OCI-LY1 (cell line): ENCODE measurements at regions not wholly inside any gene's neighbourhood (a gene's known extent, or its start where the extent isn't known, plus 50 kb on each side); places are given as distances from the start of the nearest gene placed in this dataset.
"Not testable (repeated sequence)": the region's sequence is repeated elsewhere in the genome, so short reads cannot be mapped to it uniquely, and the experiment has no call there.

Source experiments
- H2AFZ ChIP-seq: fragments of 200-600 bp; sonication (generic), shearing (Covaris generic); 2 replicates; pipeline ENCODE4 v1.6.0; 2014; ENCODE audit warnings: antibody characterized with exemption, mild to moderate bottlenecking, low read length
- H3F3A ChIP-seq: fragments of 200-600 bp; sonication (generic), shearing (Covaris generic); 2 replicates; pipeline ENCODE4 v1.6.0; 2014; ENCODE audit warnings: mild to moderate bottlenecking, antibody characterized with exemption, low read length, moderate library complexity; ENCODE audit not compliant: insufficient read depth
- H3K27ac ChIP-seq: fragments of 200-600 bp; sonication (generic); 2 replicates; pipeline ENCODE4 v1.5.1; 2014; ENCODE audit warnings: low read length, mixed run types, mild to moderate bottlenecking, low read depth; ENCODE audit not compliant: poor library complexity, severe bottlenecking
- H3K27me3 ChIP-seq: fragments of 200-600 bp; sonication (generic); 2 replicates; pipeline ENCODE4 v1.6.0; 2014; ENCODE audit warnings: antibody characterized with exemption, mild to moderate bottlenecking, low read length, moderate library complexity; ENCODE audit not compliant: insufficient read depth
- H3K36me3 ChIP-seq: fragments of 200-600 bp; sonication (generic); 2 replicates; pipeline ENCODE4 v1.6.1; 2014; ENCODE audit warnings: mild to moderate bottlenecking, antibody characterized with exemption, low read length, moderate library complexity, mixed read lengths; ENCODE audit not compliant: insufficient read depth
- H3K4me1 ChIP-seq: fragments of 200-600 bp; sonication (generic); 2 replicates; pipeline ENCODE4 v1.5.1; 2014; ENCODE audit warnings: mild to moderate bottlenecking, low read length, moderate library complexity; ENCODE audit not compliant: insufficient read depth, severe bottlenecking
- H3K4me2 ChIP-seq: fragments of 200-600 bp; sonication (generic), shearing (Covaris generic); 2 replicates; pipeline ENCODE4 v1.6.1; 2014; ENCODE audit warnings: low read length
- H3K4me3 ChIP-seq: fragments of 200-600 bp; sonication (generic); 2 replicates; pipeline ENCODE4 v1.5.1; 2014; ENCODE audit warnings: low read length, low read depth, mild to moderate bottlenecking, mixed read lengths; ENCODE audit not compliant: poor library complexity, severe bottlenecking
- H3K79me2 ChIP-seq: fragments of 200-600 bp; shearing (Covaris generic); 2 replicates; pipeline ENCODE4 v1.6.1; 2016; ENCODE audit warnings: mixed run types, low read length, mixed read lengths; ENCODE audit not compliant: insufficient read depth
- H3K9ac ChIP-seq: fragments of 200-600 bp; sonication (generic), shearing (Covaris generic); 2 replicates; pipeline ENCODE4 v1.6.1; 2014; ENCODE audit warnings: mild to moderate bottlenecking, low read length, mixed read lengths
- H3K9me2 ChIP-seq: fragments of 200-600 bp; sonication (generic), shearing (Covaris generic); 2 replicates; pipeline ENCODE4 v1.6.1; 2014; ENCODE audit warnings: low read depth, mild to moderate bottlenecking, low read length, mixed read lengths
- H3K9me3 ChIP-seq: fragments of 200-600 bp; shearing (Covaris generic); 2 replicates; pipeline ENCODE4 v1.6.1; 2014; ENCODE audit warnings: low read length, mixed read lengths
- H4K20me1 ChIP-seq: fragments of 200-600 bp; sonication (generic), shearing (Covaris generic); 2 replicates; pipeline ENCODE4 v1.6.0; 2016; ENCODE audit warnings: mild to moderate bottlenecking, low read length; ENCODE audit not compliant: insufficient read depth
- CTCF ChIP-seq: fragments of 200-600 bp; sonication (generic), shearing (Covaris generic); IDR thresholded peaks from 2 replicates; pipeline ENCODE4 v1.5.1; 2017; ENCODE audit warnings: mild to moderate bottlenecking, antibody characterized with exemption, low read length, moderate library complexity, mixed read lengths
- EZH2 ChIP-seq: fragments of 200-600 bp; sonication (generic), shearing (Covaris generic); IDR thresholded peaks from 2 replicates; pipeline ENCODE4 v1.8.0; 2017; ENCODE audit warnings: borderline replicate concordance, mixed run types, mild to moderate bottlenecking, antibody characterized with exemption, low read length, moderate library complexity, mixed read lengths

- no peaks in the 10 kb centered on the region for H3K27me3 ChIP-seq
- H3K36me3 ChIP-seq = peaks cover 31% of the 10 kb centered on the region
- H3K9ac ChIP-seq = peak overlapping the region; percentile 98
- no peaks in the 10 kb centered on the region for H3K9me3 ChIP-seq
- no peaks in the 10 kb centered on the region for H4K20me1 ChIP-seq
- H3K4me1 ChIP-seq = peaks cover 11% of the 10 kb centered on the region
- peak overlapping the region; percentile 60 for H3K27ac ChIP-seq
- H3F3A ChIP-seq = no peaks in the 10 kb centered on the region
- peak overlapping the region; percentile 74 for H3K4me2 ChIP-seq
- H3K9me2 ChIP-seq = no peaks in the 10 kb centered on the region
- TF ChIP-seq CTCF (no peak), EZH2 (no peak)
- H3K4me3 ChIP-seq = peak overlapping the region; percentile 98
- H3K79me2 ChIP-seq = peaks cover 34% of the 10 kb centered on the region
- no peak overlapping the region for H2AFZ ChIP-seq
Observed at GRCh38 chrX:73944563-73944908, 92.0 kb upstream of the XIST start.

- Histone ChIP-seq H2AFZ (peak overlapping the region; percentile 99), H3K9me3 (no peaks in the 10 kb centered on the region), H3K27me3 (no peaks in the 10 kb centered on the region), H4K20me1 (no peaks in the 10 kb centered on the region), H3K4me2 (peak overlapping the region; percentile 76), H3K9me2 (no peaks in the 10 kb centered on the region), H3K36me3 (peaks cover 25% of the 10 kb centered on the region), H3K4me3 (peak overlapping the region; percentile 98), H3K4me1 (peaks cover 11% of the 10 kb centered on the region), H3K27ac (peak overlapping the region; percentile 60), H3F3A (no peaks in the 10 kb centered on the region), H3K9ac (peak overlapping the region; percentile 98), H3K79me2 (peaks cover 29% of the 10 kb centered on the region)
- TF ChIP-seq EZH2 = no peak
- no peak for TF ChIP-seq CTCF
Observed at GRCh38 chrX:73943693-73944562, 91.4 kb upstream of the XIST start.

GRCh38 chrX:73940893-73941470 is 88.5 kb upstream of the XIST start:
- Histone ChIP-seq H3K79me2 (peaks cover 15% of the 10 kb centered on the region), H3F3A (no peaks in the 10 kb centered on the region), H3K27me3 (no peaks in the 10 kb centered on the region), H3K4me3 (no peak overlapping the region), H3K4me2 (no peak overlapping the region), H4K20me1 (no peaks in the 10 kb centered on the region), H2AFZ (no peak overlapping the region), H3K9me2 (no peaks in the 10 kb centered on the region), H3K4me1 (peaks cover 11% of the 10 kb centered on the region), H3K9ac (no peak overlapping the region), H3K27ac (no peak overlapping the region), H3K36me3 (peaks cover 7% of the 10 kb centered on the region; the same call in 1 of the 2 replicates), H3K9me3 (no peaks in the 10 kb centered on the region)
- TF ChIP-seq EZH2 (no peak), CTCF (no peak)

- H3K4me2 ChIP-seq, H3K27me3 ChIP-seq, H3K27ac ChIP-seq, H3K9me3 ChIP-seq, H3F3A ChIP-seq, H3K4me3 ChIP-seq, H3K4me1 ChIP-seq, H3K9me2 ChIP-seq, H3K36me3 ChIP-seq, H3K79me2 ChIP-seq, H2AFZ ChIP-seq, H4K20me1 ChIP-seq, H3K9ac ChIP-seq: not testable (repeated sequence)
Observed at GRCh38 chrX:73937843-73938242, 85.3 kb upstream of the XIST start.
